Parathyroid adenoma (tissue), 2 donors: ENCODE measurements at regions not wholly inside any gene's neighbourhood (a gene's known extent, or its start where the extent isn't known, plus 50 kb on each side); places are given as distances from the start of the nearest gene placed in this dataset.

Source experiments
- H2AFZ ChIP-seq: fragments of 300-600 bp; sonication (generic); one replicate; pipeline ENCODE4 v1.7.0; 2017; ENCODE audit warnings: antibody characterized with exemption, mild to moderate bottlenecking
- H3K27ac ChIP-seq: fragments of 300-600 bp; sonication (generic); one replicate; pipeline ENCODE4 v1.7.0; 2017
- H3K27me3 ChIP-seq: fragments of 300-600 bp; sonication (generic); one replicate; pipeline ENCODE4 v1.7.0; 2017; ENCODE audit warnings: low read length; ENCODE audit not compliant: control insufficient read depth, insufficient read depth
- H3K36me3 ChIP-seq: fragments of 300-600 bp; sonication (generic); one replicate; pipeline ENCODE4 v1.7.0; 2017; ENCODE audit warnings: low read length; ENCODE audit not compliant: control insufficient read depth, insufficient read depth
- H3K4me1 ChIP-seq: fragments of 300-600 bp; sonication (generic); one replicate; pipeline ENCODE4 v1.7.0; 2017; ENCODE audit warnings: control low read depth
- H3K4me2 ChIP-seq: fragments of 300-600 bp; sonication (generic); one replicate; pipeline ENCODE4 v1.7.0; 2017; ENCODE audit warnings: low read length
- H3K4me3 ChIP-seq: fragments of 300-600 bp; sonication (generic); one replicate; pipeline ENCODE4 v1.7.0; 2017; ENCODE audit warnings: low read depth, low read length
- H3K79me2 ChIP-seq: fragments of 300-600 bp; sonication (generic); one replicate; pipeline ENCODE4 v1.7.0; 2017; ENCODE audit warnings: control low read depth
- H3K9ac ChIP-seq: fragments of 300-600 bp; sonication (generic); one replicate; pipeline ENCODE4 v1.7.0; 2017; ENCODE audit warnings: mild to moderate bottlenecking
- H3K9me3 ChIP-seq: fragments of 300-600 bp; sonication (generic); one replicate; pipeline ENCODE4 v1.7.0; 2017; ENCODE audit warnings: low read length; ENCODE audit not compliant: control insufficient read depth
- TF ChIP-seq, protein P1 (sequence below): fragments of 300-600 bp; sonication (generic); IDR thresholded peaks from one replicate; pipeline ENCODE4 v1.7.0; 2017; ENCODE audit warnings: antibody characterized with exemption, mild to moderate bottlenecking
- donor health status: primary hyperparathyroidism.

DNA sequence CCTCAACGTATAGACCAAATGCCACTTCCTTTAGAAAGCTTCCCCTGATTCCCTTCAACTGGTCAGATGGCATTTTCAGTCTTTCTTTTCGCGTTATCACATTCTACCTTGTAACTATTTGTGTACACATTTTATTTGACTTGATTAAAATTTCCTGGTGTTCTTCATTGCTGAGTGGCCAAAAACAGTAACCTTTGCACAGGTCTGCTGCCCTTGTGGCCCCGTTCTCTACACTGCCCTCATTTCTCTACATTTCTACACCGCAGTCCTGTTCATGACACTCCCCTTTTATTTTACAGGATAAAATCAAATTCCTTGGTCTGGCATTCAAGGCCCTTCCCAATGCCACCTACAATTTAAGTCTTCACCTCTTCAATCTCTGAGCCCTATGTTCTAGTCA is 334.2 kb upstream of the SLC30A5 start:
- Histone ChIP-seq H3K4me1 (peaks cover 7% of the 10 kb centered on the region), H3K9ac (no peak overlapping the region), H3K27ac (no peak overlapping the region)

GRCh38 chr5:68762201-68762600 is 331.6 kb upstream of the SLC30A5 start:
- H2AFZ ChIP-seq: no peak overlapping the region
- no peak overlapping the region for H3K27ac ChIP-seq
- no peaks in the 10 kb centered on the region for H3K9me3 ChIP-seq
- no peak overlapping the region for H3K9ac ChIP-seq
- TF ChIP-seq, protein P1, sequence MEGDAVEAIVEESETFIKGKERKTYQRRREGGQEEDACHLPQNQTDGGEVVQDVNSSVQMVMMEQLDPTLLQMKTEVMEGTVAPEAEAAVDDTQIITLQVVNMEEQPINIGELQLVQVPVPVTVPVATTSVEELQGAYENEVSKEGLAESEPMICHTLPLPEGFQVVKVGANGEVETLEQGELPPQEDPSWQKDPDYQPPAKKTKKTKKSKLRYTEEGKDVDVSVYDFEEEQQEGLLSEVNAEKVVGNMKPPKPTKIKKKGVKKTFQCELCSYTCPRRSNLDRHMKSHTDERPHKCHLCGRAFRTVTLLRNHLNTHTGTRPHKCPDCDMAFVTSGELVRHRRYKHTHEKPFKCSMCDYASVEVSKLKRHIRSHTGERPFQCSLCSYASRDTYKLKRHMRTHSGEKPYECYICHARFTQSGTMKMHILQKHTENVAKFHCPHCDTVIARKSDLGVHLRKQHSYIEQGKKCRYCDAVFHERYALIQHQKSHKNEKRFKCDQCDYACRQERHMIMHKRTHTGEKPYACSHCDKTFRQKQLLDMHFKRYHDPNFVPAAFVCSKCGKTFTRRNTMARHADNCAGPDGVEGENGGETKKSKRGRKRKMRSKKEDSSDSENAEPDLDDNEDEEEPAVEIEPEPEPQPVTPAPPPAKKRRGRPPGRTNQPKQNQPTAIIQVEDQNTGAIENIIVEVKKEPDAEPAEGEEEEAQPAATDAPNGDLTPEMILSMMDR: no peak
- no peaks in the 10 kb centered on the region for H3K79me2 ChIP-seq
- H3K36me3 ChIP-seq: no peaks in the 10 kb centered on the region
- peaks cover 6% of the 10 kb centered on the region for H3K4me1 ChIP-seq
- H3K4me3 ChIP-seq: no peak overlapping the region
- no peak overlapping the region for H3K4me2 ChIP-seq
- H3K27me3 ChIP-seq: no peaks in the 10 kb centered on the region

More for the DNA sequence above, 334.2 kb upstream of the SLC30A5 start:
- H3K4me2 ChIP-seq: no peak overlapping the region
- no peaks in the 10 kb centered on the region for H3K27me3 ChIP-seq
- no peaks in the 10 kb centered on the region for H3K79me2 ChIP-seq
- H3K36me3 ChIP-seq: no peaks in the 10 kb centered on the region
- TF ChIP-seq, protein P1: no peak
- no peaks in the 10 kb centered on the region for H3K9me3 ChIP-seq
- no peak overlapping the region for H2AFZ ChIP-seq
- no peak overlapping the region for H3K4me3 ChIP-seq

GRCh38 chr5:68766952-68767464 is 326.8 kb upstream of the SLC30A5 start:
- H2AFZ ChIP-seq: no peak overlapping the region
- no peak overlapping the region for H3K9ac ChIP-seq
- no peaks in the 10 kb centered on the region for H3K9me3 ChIP-seq
- H3K27me3 ChIP-seq: no peaks in the 10 kb centered on the region
- no peak overlapping the region for H3K27ac ChIP-seq
- H3K79me2 ChIP-seq: no peaks in the 10 kb centered on the region
- TF ChIP-seq, protein P1: no peak
- peaks cover 3% of the 10 kb centered on the region for H3K4me1 ChIP-seq
- H3K36me3 ChIP-seq: no peaks in the 10 kb centered on the region
- no peak overlapping the region for H3K4me2 ChIP-seq
- no peak overlapping the region for H3K4me3 ChIP-seq

- TF ChIP-seq, protein P1: no peak
- H3K27ac ChIP-seq: no peak overlapping the region
- H3K9me3 ChIP-seq: no peaks in the 10 kb centered on the region
- H3K27me3 ChIP-seq: no peaks in the 10 kb centered on the region
- no peaks in the 10 kb centered on the region for H3K36me3 ChIP-seq
- no peak overlapping the region for H3K4me3 ChIP-seq
- no peak overlapping the region for H3K9ac ChIP-seq
- no peaks in the 10 kb centered on the region for H3K79me2 ChIP-seq
- H2AFZ ChIP-seq: no peak overlapping the region
- H3K4me1 ChIP-seq: peaks cover 3% of the 10 kb centered on the region
- no peak overlapping the region for H3K4me2 ChIP-seq
Measured at GRCh38 chr5:68770551-68770950, 323.3 kb upstream of the SLC30A5 start.

GRCh38 chr5:68771221-68771620 is 322.6 kb upstream of the SLC30A5 start:
- H3K4me1 ChIP-seq: peaks cover under 1% of the 10 kb centered on the region
- H3K27ac ChIP-seq: no peak overlapping the region
- H3K4me2 ChIP-seq: no peak overlapping the region
- no peak overlapping the region for H3K4me3 ChIP-seq
- no peaks in the 10 kb centered on the region for H3K79me2 ChIP-seq
- H3K9ac ChIP-seq: no peak overlapping the region
- no peaks in the 10 kb centered on the region for H3K27me3 ChIP-seq
- TF ChIP-seq, protein P1: no peak
- H3K36me3 ChIP-seq: no peaks in the 10 kb centered on the region
- no peaks in the 10 kb centered on the region for H3K9me3 ChIP-seq
- H2AFZ ChIP-seq: no peak overlapping the region
